ENCODE measurements at regions not wholly inside any gene's neighbourhood (a gene's known extent, or its start where the extent isn't known, plus 50 kb on each side); places are given as distances from the start of the nearest gene placed in this dataset.

GRCh38 chr1:67588178-67588855, 96.7 kb upstream of the GADD45A start:
- BruUV-seq (replicated peaks): no TSS peak
- H3K27ac ChIP-seq (ENCODE audit: control insufficient read depth, insufficient read depth): no peak overlapping the region
- CTCF ChIA-PET: interaction anchor here (1.9 kb wide), 1 partner anchor 172 kb away, joined by 5 read pairs; no protein-coding TSS in a partner anchor
- ATAC-seq: no peak
- H3K79me2 ChIP-seq (ENCODE audit: control insufficient read depth, insufficient read depth, low read length): no peaks in the 10 kb centered on the region
- no peak overlapping the region for H3K4me3 ChIP-seq
- H3K4me1 ChIP-seq (ENCODE audit: control insufficient read depth, insufficient read depth, low read length): no peaks in the 10 kb centered on the region
- intact Hi-C loops (cut with micrococcal nuclease; ENCODE audit: unreplicated experiment) (no loop called here), in situ Hi-C loops (cut with MboI) (no loop called here)
- no peak overlapping the region for H3K4me2 ChIP-seq (ENCODE audit: control insufficient read depth, insufficient read depth)
- H2AFZ ChIP-seq (ENCODE audit: control insufficient read depth, low read depth, low read length): no peak overlapping the region
- DNase-seq (ENCODE audit: low read depth, low spot score): no peak
- 42% methylated on average over 9 of the region's 9 CpGs for WGBS (ENCODE audit: insufficient coverage, insufficient replicate concordance, low lambda C conversion rate, missing lambda C conversion rate)
- SMC1A ChIA-PET (ENCODE audit: uncharacterized antibody, unreplicated experiment): interaction anchor here (0.6 kb wide), 1 partner anchor 605 kb away, joined by 3 read pairs; no protein-coding TSS in a partner anchor
- no peaks in the 10 kb centered on the region; the same call in 2 of the 3 replicates for H3K9me3 ChIP-seq (replicated peaks; ENCODE audit: control insufficient read depth, insufficient read depth, low read length)
- FAIRE-seq: no peak
- H3K9ac ChIP-seq (ENCODE audit: control insufficient read depth, insufficient read depth, low read length): no peak overlapping the region
- RAD21 ChIA-PET (ENCODE audit: unreplicated experiment): no interaction called here
- POLR2A ChIA-PET: no interaction called here
- H3K27me3 ChIP-seq (replicated peaks in 1 of 2; ENCODE audit: control insufficient read depth in 2 of 2, insufficient read depth in 2 of 2, low read length in 1 of 2): peaks cover 0 to 3% of the 10 kb centered on the region in 2 experiments; a peak in 1 of 4 replicates
- no peaks in the 10 kb centered on the region for H3K36me3 ChIP-seq (ENCODE audit: control insufficient read depth in 2 of 2, insufficient read depth in 2 of 2, low read length in 1 of 2)
- no peaks in the 10 kb centered on the region for H4K20me1 ChIP-seq (ENCODE audit: control insufficient read depth, insufficient read depth)
- TF ChIP-seq LARP7 (IDR thresholded peaks at IDR 0.05): no peak
- no peak for TF ChIP-seq TAF1 (IDR thresholded peaks at IDR 0.05; ENCODE audit: borderline replicate concordance, low read depth, low read length)
- TF ChIP-seq BCL11A (IDR thresholded peaks at IDR 0.05; ENCODE audit: low read depth, low read length): no peak
- TF ChIP-seq ESRRA (IDR thresholded peaks at IDR 0.05; ENCODE audit: low read length): no peak
- no peak for TF ChIP-seq PRDM15 (CRISPR knock-in tag; IDR thresholded peaks at IDR 0.05)
- TF ChIP-seq SPI1 (IDR thresholded peaks at IDR 0.05; ENCODE audit: borderline replicate concordance, insufficient read depth, low read depth, low read length): no peak
- no peak for TF ChIP-seq FOXK2 (IDR thresholded peaks at IDR 0.05)
- no peak for TF ChIP-seq USF1 (IDR thresholded peaks at IDR 0.05; ENCODE audit: borderline replicate concordance, extremely low read length, insufficient read depth, low read depth, low read length)
- TF ChIP-seq NFYA (IDR thresholded peaks at IDR 0.05; ENCODE audit: borderline replicate concordance, low read depth, low read length): no peak
- TF ChIP-seq WRNIP1 (IDR thresholded peaks at IDR 0.05; ENCODE audit: borderline replicate concordance, low read depth, low read length): no peak
- TF ChIP-seq TCF12 (IDR thresholded peaks at IDR 0.05; ENCODE audit: low read depth, low read length): no peak
- TF ChIP-seq EGR1 (IDR thresholded peaks at IDR 0.05; ENCODE audit: borderline replicate concordance in 1 of 2, low read depth in 2 of 2, low read length in 2 of 2): no peak
- no peak for TF ChIP-seq NKRF (conservative IDR thresholded peaks at IDR 0.05)
- TF ChIP-seq DPF2 (IDR thresholded peaks at IDR 0.05): no peak
- no peak for TF ChIP-seq SREBF1 (IDR thresholded peaks at IDR 0.05; ENCODE audit: low read length)
- TF ChIP-seq CTCF (IDR thresholded peaks at IDR 0.05 in 2 of 3, conservative IDR thresholded peaks at IDR 0.05 in 1 of 3; ENCODE audit: control insufficient read depth in 2 of 3, extremely low read depth in 1 of 3, insufficient read depth in 1 of 3, low read depth in 3 of 3, low read length in 3 of 3): no peak

Data from GM12878 (cell line).